SH-SY5Y (cell line): ENCODE measurements at regions not wholly inside any gene's neighbourhood (a gene's known extent, or its start where the extent isn't known, plus 50 kb on each side); places are given as distances from the start of the nearest gene placed in this dataset.

ENCODE experiments used
- GATA2 ChIP-seq: IDR thresholded peaks from 2 replicates; pipeline ENCODE4 v1.6.1; 2011; ENCODE audit warnings: mild to moderate bottlenecking, low read depth, low read length
- GATA3 ChIP-seq: IDR thresholded peaks from 2 replicates; pipeline ENCODE4 v1.6.1; 2011; ENCODE audit warnings: low read depth, mild to moderate bottlenecking, low read length, moderate library complexity

GRCh38 chr4:114494246-114494803 is 104.3 kb upstream of the UGT8 start:
- TF ChIP-seq GATA3 (no peak), GATA2 (no peak)
